ENCODE measurements at regions not wholly inside any gene's neighbourhood (a gene's known extent, or its start where the extent isn't known, plus 50 kb on each side); places are given as distances from the start of the nearest gene placed in this dataset.
"Not testable (repeated sequence)": the region's sequence is repeated elsewhere in the genome, so short reads cannot be mapped to it uniquely, and the experiment has no call there.

DNA sequence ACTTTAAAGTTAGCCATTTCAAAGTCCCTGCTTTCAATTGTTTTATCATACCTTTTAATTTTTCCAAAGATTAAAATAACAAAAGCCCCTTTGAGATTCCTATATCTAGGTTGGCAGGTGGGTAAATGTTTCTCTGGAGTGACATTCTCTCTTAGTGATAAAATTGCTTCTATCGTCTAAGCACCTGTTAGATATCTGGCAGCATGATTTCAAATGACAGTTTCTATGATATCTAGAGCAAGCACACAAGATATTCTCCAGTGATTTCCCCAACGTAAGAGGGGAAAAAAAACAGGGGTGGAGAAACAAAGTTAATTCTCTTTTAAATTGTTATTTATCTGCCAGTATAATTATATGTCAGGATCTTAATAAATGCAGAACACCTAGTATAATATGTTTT lies 610.2 kb downstream of the DSC3 start:
- peaks cover 18% of the 10 kb centered on the region for H3K9me3 Mint-ChIP-seq
- H3K4me3 Mint-ChIP-seq, result no peak overlapping the region
- no peak overlapping the region for H3K27ac Mint-ChIP-seq
- H3K4me1 Mint-ChIP-seq (ENCODE audit: low read depth), result no peaks in the 10 kb centered on the region
- no peaks in the 10 kb centered on the region for H3K36me3 Mint-ChIP-seq (ENCODE audit: low read depth)
- DNase-seq (ENCODE audit: low spot score), result no peak
- no peaks in the 10 kb centered on the region for H3K27me3 Mint-ChIP-seq (ENCODE audit: insufficient read depth)
- intact Hi-C loops (cut with micrococcal nuclease), result no loop called here

DNA sequence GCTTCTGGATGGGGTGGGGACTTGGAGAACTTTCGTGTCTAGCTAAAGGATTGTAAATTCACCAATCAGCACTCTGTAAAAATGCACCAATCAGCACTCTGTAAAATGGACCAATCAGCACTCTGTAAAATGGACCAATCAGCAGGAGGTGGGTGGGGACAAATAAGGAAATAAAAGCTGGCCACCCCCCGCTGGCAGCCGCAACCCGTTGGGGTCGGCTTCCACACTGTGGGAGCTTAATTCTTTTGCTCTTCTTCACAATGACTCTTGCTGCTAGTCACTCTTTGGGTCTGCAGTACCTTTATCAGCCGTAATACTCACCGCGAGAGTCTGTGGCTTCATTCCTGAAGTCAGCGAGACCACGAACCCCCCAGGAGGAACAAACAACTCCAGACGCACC lies 623.1 kb downstream of the DSC3 start:
- DNase-seq (ENCODE audit: low spot score); H3K4me3 Mint-ChIP-seq; H3K27ac Mint-ChIP-seq; intact Hi-C loops (cut with micrococcal nuclease); H3K27me3 Mint-ChIP-seq (ENCODE audit: insufficient read depth); H3K36me3 Mint-ChIP-seq (ENCODE audit: low read depth); H3K4me1 Mint-ChIP-seq (ENCODE audit: low read depth): not testable (repeated sequence)
- peaks cover 13% of the 10 kb centered on the region for H3K9me3 Mint-ChIP-seq

DNA sequence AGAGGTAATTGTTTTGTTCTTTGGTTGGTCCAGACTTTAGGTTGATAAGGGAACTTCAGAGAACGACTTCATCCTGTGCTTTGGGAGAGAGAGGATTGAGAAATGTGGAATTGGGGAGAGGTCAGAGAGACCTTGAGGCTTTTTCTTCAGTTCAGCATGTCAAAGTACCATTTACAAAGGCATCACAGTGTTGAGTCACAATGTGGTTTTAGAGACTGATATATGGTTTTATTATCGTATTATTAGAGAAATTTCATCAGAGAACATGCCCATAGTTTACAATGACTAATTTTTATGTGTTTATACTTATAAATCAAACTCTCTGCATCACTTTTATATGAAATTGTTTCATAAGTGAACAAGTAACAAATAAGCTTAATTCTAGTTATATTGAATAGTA lies 626.6 kb downstream of the DSC3 start:
- Mint-ChIP-seq H3K27me3 (ENCODE audit: insufficient read depth) (no peaks in the 10 kb centered on the region), H3K27ac (no peak overlapping the region), H3K4me1 (ENCODE audit: low read depth) (no peaks in the 10 kb centered on the region), H3K4me3 (no peak overlapping the region), H3K36me3 (ENCODE audit: low read depth) (no peaks in the 10 kb centered on the region), H3K9me3 (peaks cover 5% of the 10 kb centered on the region)
- intact Hi-C loops (cut with micrococcal nuclease), result no loop called here
- no peak for DNase-seq (ENCODE audit: low spot score)

DNA sequence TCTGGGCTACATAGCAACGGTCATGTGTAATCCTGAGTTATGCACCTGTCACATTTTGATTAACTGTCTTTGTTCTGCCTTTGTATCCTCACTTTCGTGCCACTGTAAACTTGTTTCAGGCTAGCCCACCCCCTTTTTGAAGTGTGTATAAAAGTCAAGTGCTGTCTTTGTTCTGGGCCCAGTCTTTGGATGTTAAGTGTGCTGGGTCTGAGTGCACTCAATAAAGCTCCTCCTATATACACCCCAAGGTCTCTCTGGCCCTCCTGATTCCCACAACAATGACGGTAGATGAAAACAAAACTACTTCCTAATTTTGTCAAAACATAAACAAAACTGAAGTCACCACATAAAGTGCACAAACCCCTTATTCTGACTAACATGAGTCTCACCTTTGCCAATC lies 633.4 kb downstream of the DSC3 start:
- H3K27ac Mint-ChIP-seq, result no peak overlapping the region
- no peak overlapping the region for H3K4me3 Mint-ChIP-seq
- H3K27me3 Mint-ChIP-seq (ENCODE audit: insufficient read depth), result no peaks in the 10 kb centered on the region
- no peak for DNase-seq (ENCODE audit: low spot score)
- no peaks in the 10 kb centered on the region for H3K9me3 Mint-ChIP-seq
- no peaks in the 10 kb centered on the region for H3K36me3 Mint-ChIP-seq (ENCODE audit: low read depth)
- intact Hi-C loops (cut with micrococcal nuclease), result no loop called here
- H3K4me1 Mint-ChIP-seq (ENCODE audit: low read depth), result no peaks in the 10 kb centered on the region

DNA sequence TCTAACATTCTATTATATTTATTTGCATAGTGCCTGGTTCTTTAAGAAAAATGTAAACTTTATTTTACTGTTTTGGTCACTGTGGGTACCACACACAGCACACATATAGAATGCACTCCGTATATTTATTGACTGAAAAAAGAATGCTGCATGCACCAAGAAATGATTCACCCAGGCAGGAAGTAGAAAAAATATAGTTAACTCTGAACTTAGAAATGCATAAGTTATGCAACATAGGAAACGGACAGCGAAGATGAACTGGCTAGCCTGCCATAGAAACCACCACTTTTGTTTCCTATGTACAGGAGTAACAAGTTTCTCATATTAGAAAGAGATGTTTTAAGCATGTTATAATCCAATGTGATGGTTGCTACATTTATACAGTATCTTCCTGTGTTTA lies 635.8 kb downstream of the DSC3 start:
- Mint-ChIP-seq H3K36me3 (ENCODE audit: low read depth) (no peaks in the 10 kb centered on the region), H3K9me3 (peaks cover 5% of the 10 kb centered on the region)

DNA sequence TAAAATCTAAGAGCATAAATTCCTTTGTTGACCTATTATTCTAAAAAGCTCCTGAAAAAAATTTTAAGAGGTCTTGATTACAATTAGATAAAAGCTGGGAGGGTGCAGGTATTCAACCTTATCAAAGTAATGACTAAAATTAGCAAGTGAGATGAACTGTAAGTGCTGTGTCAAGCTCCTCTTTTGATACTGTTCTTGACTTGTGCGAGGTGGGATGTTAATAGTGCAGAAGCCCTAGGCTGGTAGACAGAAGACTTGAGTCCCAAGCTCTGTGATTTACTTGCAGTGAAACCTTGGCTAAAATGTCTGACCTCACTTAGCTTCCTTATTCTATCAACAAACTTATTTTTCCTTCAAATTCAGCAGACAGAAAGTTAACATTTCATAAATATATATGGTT lies 637.5 kb downstream of the DSC3 start:
- no peak overlapping the region for H3K4me3 Mint-ChIP-seq
- H3K4me1 Mint-ChIP-seq (ENCODE audit: low read depth), result no peaks in the 10 kb centered on the region
- no peak for DNase-seq (ENCODE audit: low spot score)
- intact Hi-C loops (cut with micrococcal nuclease), result no loop called here
- peaks cover 5% of the 10 kb centered on the region for H3K9me3 Mint-ChIP-seq
- no peaks in the 10 kb centered on the region for H3K27me3 Mint-ChIP-seq (ENCODE audit: insufficient read depth)
- H3K27ac Mint-ChIP-seq, result no peak overlapping the region
- H3K36me3 Mint-ChIP-seq (ENCODE audit: low read depth), result no peaks in the 10 kb centered on the region

More for the DNA sequence above, 635.8 kb downstream of the DSC3 start:
- Mint-ChIP-seq H3K4me3 (no peak overlapping the region), H3K27me3 (ENCODE audit: insufficient read depth) (no peaks in the 10 kb centered on the region), H3K4me1 (ENCODE audit: low read depth) (no peaks in the 10 kb centered on the region), H3K27ac (no peak overlapping the region)
- intact Hi-C loops (cut with micrococcal nuclease), result no loop called here
- no peak for DNase-seq (ENCODE audit: low spot score)

DNA sequence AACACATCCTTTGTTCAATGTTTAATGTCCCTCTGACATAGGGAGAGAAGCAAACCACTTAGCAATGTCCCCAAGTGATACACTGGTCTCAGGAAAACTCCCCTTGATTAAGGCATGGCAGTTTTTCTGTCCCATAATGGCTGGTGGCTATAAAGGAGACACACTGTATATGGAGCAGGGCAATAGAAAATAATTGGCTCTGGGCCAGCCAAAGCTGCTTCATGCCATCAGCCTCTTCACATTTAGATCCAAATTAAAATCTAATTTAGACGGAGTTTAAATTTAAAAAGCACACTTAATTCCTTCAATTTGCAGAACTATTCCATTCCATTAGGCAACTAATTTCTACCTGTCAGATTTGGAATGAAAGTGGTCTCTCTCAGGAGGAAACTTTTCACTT lies 638.1 kb downstream of the DSC3 start:
- intact Hi-C loops (cut with micrococcal nuclease), result no loop called here
- no peak overlapping the region for H3K27ac Mint-ChIP-seq
- peaks cover 5% of the 10 kb centered on the region for H3K9me3 Mint-ChIP-seq
- H3K36me3 Mint-ChIP-seq (ENCODE audit: low read depth), result no peaks in the 10 kb centered on the region
- no peak overlapping the region for H3K4me3 Mint-ChIP-seq
- H3K4me1 Mint-ChIP-seq (ENCODE audit: low read depth), result no peaks in the 10 kb centered on the region
- no peak for DNase-seq (ENCODE audit: low spot score)
- no peaks in the 10 kb centered on the region for H3K27me3 Mint-ChIP-seq (ENCODE audit: insufficient read depth)

DNA sequence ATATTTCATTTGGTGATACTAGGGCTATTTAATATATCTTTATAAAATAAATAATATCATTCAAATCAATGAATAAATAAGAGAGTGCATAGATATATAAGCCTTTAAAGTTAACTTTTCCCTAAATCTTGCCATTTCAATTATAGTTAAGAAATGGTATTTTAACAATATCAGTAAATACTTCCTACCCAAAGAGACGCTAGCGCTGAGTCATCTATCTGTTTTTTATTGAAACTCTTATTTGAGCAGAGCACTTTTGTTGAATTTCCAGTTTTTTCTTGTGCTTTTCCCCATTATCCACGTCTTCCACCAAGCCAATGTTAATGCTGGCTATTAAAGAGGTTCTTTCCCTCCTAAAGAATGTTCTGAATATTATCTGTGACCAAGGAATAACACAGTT lies 639.3 kb downstream of the DSC3 start:
- no peak overlapping the region for H3K4me3 Mint-ChIP-seq
- H3K27ac Mint-ChIP-seq, result no peak overlapping the region
- no peaks in the 10 kb centered on the region for H3K4me1 Mint-ChIP-seq (ENCODE audit: low read depth)
- peaks cover 5% of the 10 kb centered on the region for H3K9me3 Mint-ChIP-seq
- no peaks in the 10 kb centered on the region for H3K27me3 Mint-ChIP-seq (ENCODE audit: insufficient read depth)
- DNase-seq (ENCODE audit: low spot score), result no peak
- no peaks in the 10 kb centered on the region for H3K36me3 Mint-ChIP-seq (ENCODE audit: low read depth)
- intact Hi-C loops (cut with micrococcal nuclease), result no loop called here

DNA sequence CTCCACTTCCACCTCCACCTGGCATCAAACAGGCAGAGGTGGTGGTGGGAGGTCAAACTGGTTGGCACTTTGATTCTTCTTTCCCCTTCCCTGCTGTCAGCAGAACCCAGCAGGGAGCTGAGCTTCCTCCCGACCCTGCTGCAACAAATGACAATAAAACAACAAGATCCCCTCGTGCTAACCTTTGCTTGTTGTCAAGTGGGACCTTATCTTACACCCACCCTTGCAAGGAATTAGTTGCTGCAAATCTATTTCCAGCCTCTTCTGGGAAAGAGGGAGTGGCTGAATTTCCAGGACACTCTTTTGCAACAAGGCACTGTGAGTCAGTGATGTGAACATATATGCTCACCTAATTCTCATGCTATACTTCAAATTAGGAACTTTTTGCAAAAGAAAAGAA lies 655.1 kb downstream of the DSC3 start:
- H3K27ac Mint-ChIP-seq, result no peak overlapping the region
- no peak for DNase-seq (ENCODE audit: low spot score)
- H3K9me3 Mint-ChIP-seq, result peaks cover 8% of the 10 kb centered on the region
- no peaks in the 10 kb centered on the region for H3K36me3 Mint-ChIP-seq (ENCODE audit: low read depth)
- no peaks in the 10 kb centered on the region for H3K4me1 Mint-ChIP-seq (ENCODE audit: low read depth)
- no peak overlapping the region for H3K4me3 Mint-ChIP-seq
- H3K27me3 Mint-ChIP-seq (ENCODE audit: insufficient read depth), result no peaks in the 10 kb centered on the region
- intact Hi-C loops (cut with micrococcal nuclease), result no loop called here

DNA sequence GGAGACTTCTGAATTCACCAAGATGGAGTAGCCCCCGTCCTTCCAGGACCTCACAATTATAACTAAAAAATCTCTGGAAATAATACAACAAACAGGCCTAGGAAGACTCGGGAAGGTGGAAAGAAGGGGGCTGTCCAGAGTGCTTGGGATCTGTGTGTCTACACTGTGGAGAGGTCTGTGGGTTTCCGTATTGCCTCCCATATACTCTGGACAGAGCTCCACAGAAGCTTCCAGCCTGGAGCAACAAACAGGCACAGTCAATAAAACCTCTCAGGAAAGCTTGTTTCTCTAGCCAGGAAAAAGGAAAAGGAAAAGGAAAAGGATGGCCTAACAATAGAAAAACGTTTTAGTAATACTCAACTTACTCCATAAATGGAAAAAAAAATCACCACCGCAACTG lies 655.9 kb downstream of the DSC3 start:
- intact Hi-C loops (cut with micrococcal nuclease), result no loop called here
- peaks cover 10% of the 10 kb centered on the region for H3K9me3 Mint-ChIP-seq
- no peaks in the 10 kb centered on the region for H3K4me1 Mint-ChIP-seq (ENCODE audit: low read depth)
- no peak for DNase-seq (ENCODE audit: low spot score)
- H3K27ac Mint-ChIP-seq, result no peak overlapping the region
- H3K27me3 Mint-ChIP-seq (ENCODE audit: insufficient read depth), result no peaks in the 10 kb centered on the region
- no peaks in the 10 kb centered on the region for H3K36me3 Mint-ChIP-seq (ENCODE audit: low read depth)
- no peak overlapping the region for H3K4me3 Mint-ChIP-seq

DNA sequence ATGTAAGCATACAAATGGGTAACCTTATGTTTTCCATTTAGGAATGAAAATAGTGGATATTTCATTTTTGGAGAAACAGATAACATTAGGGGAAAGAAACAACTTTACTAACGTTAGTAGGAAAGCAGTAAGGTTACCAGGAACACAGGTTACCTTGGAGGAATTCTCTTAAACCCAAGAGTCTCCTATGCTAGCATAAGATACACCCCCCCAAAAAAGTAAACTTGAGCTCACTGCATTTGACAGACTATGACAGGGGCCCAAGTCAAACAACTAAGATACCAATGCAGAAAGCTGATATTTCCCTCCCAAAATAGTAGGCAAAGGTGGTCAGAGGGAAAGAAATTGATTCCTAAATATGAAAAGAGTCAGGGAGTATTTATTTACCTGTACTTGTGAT lies 656.9 kb downstream of the DSC3 start:
- no peaks in the 10 kb centered on the region for H3K27me3 Mint-ChIP-seq (ENCODE audit: insufficient read depth)
- H3K4me3 Mint-ChIP-seq, result no peak overlapping the region
- DNase-seq (ENCODE audit: low spot score), result no peak
- H3K4me1 Mint-ChIP-seq (ENCODE audit: low read depth), result no peaks in the 10 kb centered on the region
- no peak overlapping the region for H3K27ac Mint-ChIP-seq
- intact Hi-C loops (cut with micrococcal nuclease), result no loop called here
- peaks cover 12% of the 10 kb centered on the region for H3K9me3 Mint-ChIP-seq
- H3K36me3 Mint-ChIP-seq (ENCODE audit: low read depth), result no peaks in the 10 kb centered on the region

DNA sequence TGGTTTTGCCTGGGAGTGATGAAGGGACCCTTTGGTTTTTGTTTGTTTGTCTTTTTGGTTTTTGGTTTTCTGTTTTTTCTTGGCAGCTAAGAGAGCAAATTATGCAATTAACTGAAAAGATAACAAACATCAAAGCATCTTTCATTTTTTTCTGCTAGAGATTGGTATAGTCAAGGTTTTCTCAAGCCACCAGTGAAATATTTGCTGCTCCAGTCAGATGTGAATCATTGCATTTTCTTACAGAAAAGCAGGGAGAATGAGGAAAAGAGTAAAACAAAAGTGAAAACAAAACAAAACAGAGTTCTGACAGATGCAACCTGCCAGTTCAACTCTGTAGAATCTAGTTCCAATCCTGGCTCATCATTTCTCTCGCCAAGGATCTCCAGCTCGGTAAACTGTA lies 660.7 kb downstream of the DSC3 start:
- intact Hi-C loops (cut with micrococcal nuclease), result no loop called here
- Mint-ChIP-seq H3K4me3 (no peak overlapping the region), H3K27ac (no peak overlapping the region), H3K27me3 (ENCODE audit: insufficient read depth) (no peaks in the 10 kb centered on the region), H3K36me3 (ENCODE audit: low read depth) (no peaks in the 10 kb centered on the region), H3K4me1 (ENCODE audit: low read depth) (no peaks in the 10 kb centered on the region), H3K9me3 (peaks cover 13% of the 10 kb centered on the region)
- DNase-seq (ENCODE audit: low spot score), result no peak

DNA sequence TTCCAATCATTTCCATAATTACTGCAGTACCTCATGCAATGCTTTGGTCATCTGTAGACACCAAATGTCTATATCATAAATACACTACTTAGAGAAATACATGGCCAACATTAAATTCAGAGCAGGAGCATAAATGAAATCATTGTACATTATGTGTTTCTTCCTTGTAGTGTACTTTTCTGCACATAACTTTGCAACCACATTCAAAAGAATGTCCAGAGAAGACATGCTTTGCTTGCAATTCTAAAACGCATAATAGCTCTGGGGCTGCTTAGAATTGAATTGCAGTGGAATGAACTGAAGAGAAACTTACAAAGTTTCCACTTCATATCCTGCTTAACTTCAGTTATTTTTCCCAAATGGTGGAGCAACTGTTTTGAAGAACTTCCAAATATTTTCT lies 664.4 kb downstream of the DSC3 start:
- intact Hi-C loops (cut with micrococcal nuclease), result no loop called here
- no peak for DNase-seq (ENCODE audit: low spot score)

DNA sequence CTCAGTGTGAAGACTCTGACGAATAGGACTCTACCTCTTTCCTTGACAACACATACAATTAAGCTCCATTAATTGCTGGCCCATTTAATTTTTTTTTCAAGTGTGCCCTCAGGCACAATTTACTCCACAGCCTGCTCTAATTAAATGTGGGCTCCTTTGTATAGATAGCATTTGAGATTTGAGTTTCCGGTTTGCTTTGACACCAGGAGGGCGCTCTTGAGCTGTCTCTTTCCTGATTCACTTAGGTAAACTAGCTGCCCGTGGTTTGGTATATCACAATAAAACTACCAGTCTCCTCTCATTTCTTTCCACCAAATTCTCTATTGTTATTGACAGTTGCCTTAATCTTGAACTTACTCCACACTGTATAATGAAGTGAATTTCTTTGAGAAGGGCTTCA lies 666.0 kb downstream of the DSC3 start:
- H3K27ac Mint-ChIP-seq, result no peak overlapping the region
- no peak for DNase-seq (ENCODE audit: low spot score)
- no peaks in the 10 kb centered on the region for H3K27me3 Mint-ChIP-seq (ENCODE audit: insufficient read depth)
- H3K4me1 Mint-ChIP-seq (ENCODE audit: low read depth), result no peaks in the 10 kb centered on the region
- no peaks in the 10 kb centered on the region for H3K36me3 Mint-ChIP-seq (ENCODE audit: low read depth)
- H3K4me3 Mint-ChIP-seq, result no peak overlapping the region
- H3K9me3 Mint-ChIP-seq, result peaks cover 9% of the 10 kb centered on the region
- intact Hi-C loops (cut with micrococcal nuclease), result no loop called here

More for the DNA sequence above, 664.4 kb downstream of the DSC3 start:
- Mint-ChIP-seq H3K36me3 (ENCODE audit: low read depth) (no peaks in the 10 kb centered on the region), H3K9me3 (peaks cover 13% of the 10 kb centered on the region), H3K27me3 (ENCODE audit: insufficient read depth) (no peaks in the 10 kb centered on the region), H3K4me3 (no peak overlapping the region), H3K27ac (no peak overlapping the region), H3K4me1 (ENCODE audit: low read depth) (no peaks in the 10 kb centered on the region)
